Left lung (tissue), 4 donors: ENCODE measurements at regions not wholly inside any gene's neighbourhood (a gene's known extent, or its start where the extent isn't known, plus 50 kb on each side); places are given as distances from the start of the nearest gene placed in this dataset.

ENCODE experiments used
- ATAC-seq: fragments of 200-7000 bp; cut with Tn5 transposase; one replicate; pipeline ENCODE4 v1.9.1; 2020; ENCODE audit warnings: moderate library complexity
- DNase-seq, 4 donors: peaks; one replicate each; pipeline ENCODE4 v3.0.0-alpha.2; 2013 to 2020
- H3K27ac ChIP-seq, 2 donors: fragments of 200-600 bp; sonication (generic) in 1 of 2; one replicate each; pipeline versions ENCODE4 v1.5.0 to v1.8.0; 2020 to 2021
- H3K27me3 ChIP-seq, 2 donors: fragments of 200-600 bp; sonication (generic) in 1 of 2; one replicate each; pipeline versions ENCODE4 v1.5.0 to v1.8.0; 2020 to 2021
- H3K36me3 ChIP-seq, 2 donors: fragments of 200-600 bp; sonication (generic) in 1 of 2; one replicate each; pipeline versions ENCODE4 v1.5.0 to v1.8.0; 2020 to 2021
- H3K4me1 ChIP-seq, 2 donors: fragments of 200-600 bp; one replicate each; pipeline ENCODE4 v1.8.0; 2021
- H3K4me3 ChIP-seq, 2 donors: fragments of 200-600 bp; sonication (generic) in 1 of 2; one replicate each; pipeline versions ENCODE4 v1.5.0 to v1.8.0; 2020 to 2021; ENCODE audit warnings: mild to moderate bottlenecking in 1 of 2
- H3K9me3 ChIP-seq, 2 donors: fragments of 200-600 bp; sonication (generic) in 1 of 2; one replicate each; pipeline versions ENCODE4 v1.5.0 to v1.8.0; 2020 to 2021
- CTCF ChIP-seq, 2 donors: fragments of 200-600 bp; sonication (generic) in 1 of 2; IDR thresholded peaks; one replicate each; pipeline versions ENCODE4 v1.5.0 to v1.8.0; 2021; ENCODE audit warnings: antibody characterized with exemption in 2 of 2
- intact Hi-C, 2 donors: fragments of 100-400 bp; cut with DNase I; formaldehyde crosslinking; loops; one replicate each; pipeline versions ENCODE4 v1.11.2 to v1.14.2; 2022
- donor health status: DM: no; HTN: yes; CAD: no.
- donor health status: DM: no; HTN: no; CAD: no.

- intact Hi-C loops = no loop called here
- peaks cover 0 to 4% of the 10 kb centered on the region in 2 donors for H3K4me1 ChIP-seq
- ATAC-seq = peak; percentile 52
- H3K27me3 ChIP-seq = no peaks in the 10 kb centered on the region
- H3K36me3 ChIP-seq = no peaks in the 10 kb centered on the region
- peak in 1 of 4 donors; percentile 40 for DNase-seq
- no peak for TF ChIP-seq CTCF (IDR thresholded peaks at IDR 0.05)
- H3K4me3 ChIP-seq = no peak overlapping the region
- H3K9me3 ChIP-seq = no peaks in the 10 kb centered on the region
- no peak overlapping the region for H3K27ac ChIP-seq
Observed at GRCh38 chr1:232287676-232288569, 342.0 kb downstream of the SIPA1L2 start.

GRCh38 chr1:232285138-232285537 is 344.8 kb downstream of the SIPA1L2 start:
- no peak for TF ChIP-seq CTCF (IDR thresholded peaks at IDR 0.05)
- ATAC-seq (no peak), DNase-seq (no peak)
- no peak overlapping the region for H3K27ac ChIP-seq
- intact Hi-C loops = no loop called here
- no peaks in the 10 kb centered on the region for H3K9me3 ChIP-seq
- no peaks in the 10 kb centered on the region for H3K4me1 ChIP-seq
- no peaks in the 10 kb centered on the region for H3K36me3 ChIP-seq
- no peak overlapping the region for H3K4me3 ChIP-seq
- no peaks in the 10 kb centered on the region for H3K27me3 ChIP-seq

GRCh38 chr1:232283864-232284263 is 346.1 kb downstream of the SIPA1L2 start:
- H3K27ac ChIP-seq = no peak overlapping the region
- ATAC-seq = no peak
- no peak for TF ChIP-seq CTCF (IDR thresholded peaks at IDR 0.05)
- no peak overlapping the region for H3K4me3 ChIP-seq
- no peaks in the 10 kb centered on the region for H3K27me3 ChIP-seq
- H3K9me3 ChIP-seq = no peaks in the 10 kb centered on the region
- no peaks in the 10 kb centered on the region for H3K4me1 ChIP-seq
- intact Hi-C loops = no loop called here
- no peaks in the 10 kb centered on the region for H3K36me3 ChIP-seq
- no peak for DNase-seq

- no peak for DNase-seq
- Histone ChIP-seq H3K9me3 (no peaks in the 10 kb centered on the region), H3K4me3 (no peak overlapping the region), H3K27ac (no peak overlapping the region), H3K36me3 (no peaks in the 10 kb centered on the region), H3K27me3 (no peaks in the 10 kb centered on the region), H3K4me1 (no peaks in the 10 kb centered on the region)
- no peak for ATAC-seq
- no peak for TF ChIP-seq CTCF (IDR thresholded peaks at IDR 0.05)
- intact Hi-C loops = no loop called here
Observed at GRCh38 chr1:232282498-232282897, 347.4 kb downstream of the SIPA1L2 start.

GRCh38 chr1:232280910-232281309 is 349.0 kb downstream of the SIPA1L2 start:
- intact Hi-C loops = no loop called here
- H3K27me3 ChIP-seq = no peaks in the 10 kb centered on the region
- H3K4me3 ChIP-seq = no peak overlapping the region
- TF ChIP-seq CTCF (IDR thresholded peaks at IDR 0.05) = no peak
- ATAC-seq (no peak), DNase-seq (no peak)
- H3K9me3 ChIP-seq = no peaks in the 10 kb centered on the region
- H3K4me1 ChIP-seq = no peaks in the 10 kb centered on the region
- no peak overlapping the region for H3K27ac ChIP-seq
- H3K36me3 ChIP-seq = no peaks in the 10 kb centered on the region
